Natural killer cell (primary cell): ENCODE measurements at regions not wholly inside any gene's neighbourhood (a gene's known extent, or its start where the extent isn't known, plus 50 kb on each side); places are given as distances from the start of the nearest gene placed in this dataset.

ENCODE experiments used
- ATAC-seq, 3 donors: fragments of 150-1000 bp in 2 of 3; fragments of 200-7000 bp in 1 of 3; cut with Tn5 transposase; 1 replicate in 1 of 3; 2 replicates in 2 of 3; pipeline ENCODE4 v1.10.0; 2021; ENCODE audit warnings: mild to moderate bottlenecking in 2 of 3, moderate library complexity in 2 of 3
- DNase-seq, 2 donors: peaks; one replicate each; pipeline versions ENCODE4 v3.0.0 to v3.0.0-alpha.2; 2013 to 2021; ENCODE audit warnings: mixed read lengths in 1 of 2
- H3K27ac ChIP-seq: one replicate; pipeline ENCODE4 v1.5.1; 2013; ENCODE audit warnings: mild to moderate bottlenecking, low read length
- H3K27me3 ChIP-seq: one replicate; pipeline ENCODE4 v1.6.1; 2013; ENCODE audit warnings: low read length; ENCODE audit not compliant: control insufficient read depth, insufficient read depth
- H3K36me3 ChIP-seq: one replicate; pipeline ENCODE4 v1.6.1; 2013; ENCODE audit warnings: low read length; ENCODE audit not compliant: control insufficient read depth, insufficient read depth
- H3K4me1 ChIP-seq: one replicate; pipeline ENCODE4 v1.6.1; 2013; ENCODE audit warnings: low read length; ENCODE audit not compliant: control insufficient read depth, insufficient read depth
- H3K4me3 ChIP-seq: one replicate; pipeline ENCODE4 v1.5.1; 2013; ENCODE audit warnings: low read length
- H3K9me3 ChIP-seq: one replicate; pipeline ENCODE4 v1.6.1; 2013; ENCODE audit warnings: low read length; ENCODE audit not compliant: control insufficient read depth, insufficient read depth
- H3K27ac Mint-ChIP-seq, 2 donors: one replicate each; pipeline ENCODE4 v1.8.0; 2022; ENCODE audit warnings: mild to moderate bottlenecking in 2 of 2, mixed read lengths in 2 of 2, moderate library complexity in 1 of 2
- H3K27me3 Mint-ChIP-seq, 2 donors: one replicate each; pipeline ENCODE4 v1.8.0; 2022; ENCODE audit warnings: low read depth in 2 of 2, mixed read lengths in 2 of 2
- H3K36me3 Mint-ChIP-seq: one replicate; pipeline ENCODE4 v1.8.0; 2022; ENCODE audit warnings: mixed read lengths
- H3K4me1 Mint-ChIP-seq, 2 donors: one replicate each; pipeline ENCODE4 v1.8.0; 2022; ENCODE audit warnings: mixed read lengths in 2 of 2
- H3K4me3 Mint-ChIP-seq: one replicate; pipeline ENCODE4 v1.8.0; 2022; ENCODE audit warnings: mild to moderate bottlenecking, moderate library complexity, mixed read lengths
- H3K9me3 Mint-ChIP-seq, 2 donors: one replicate each; pipeline ENCODE4 v1.8.0; 2022; ENCODE audit warnings: mixed read lengths in 2 of 2
- WGBS: methylation state at CpG from one replicate; pipeline ENCODE4 v1.1.7; 2013; ENCODE audit warnings: missing lambda C conversion rate; ENCODE audit not compliant: insufficient coverage; 5-methylcytosine and 5-hydroxymethylcytosine counted together
- intact Hi-C: fragments of 100-400 bp; cut with micrococcal nuclease; formaldehyde crosslinking; loops from one replicate; pipeline ENCODE4 v1.14.2; 2022
- TF ChIP-seq, protein P1 (sequence below): fragments of 200-600 bp; IDR thresholded peaks from one replicate; pipeline ENCODE4 v1.8.0; 2022; ENCODE audit warnings: antibody characterized with exemption

GRCh38 chr4:3655485-3655884 is 110.7 kb upstream of the ADRA2C start:
- H3K4me3 ChIP-seq: no peak overlapping the region
- WGBS: 63% methylated on average over 8 of the region's 9 CpGs
- Mint-ChIP-seq H3K4me3 (no peak overlapping the region), H3K4me1 (no peaks in the 10 kb centered on the region), H3K9me3 (no peaks in the 10 kb centered on the region), H3K27ac (no peak overlapping the region), H3K36me3 (no peaks in the 10 kb centered on the region), H3K27me3 (peaks cover 0 to 16% of the 10 kb centered on the region in 2 donors)
- H3K27me3 ChIP-seq: peaks cover 2% of the 10 kb centered on the region
- no peaks in the 10 kb centered on the region for H3K36me3 ChIP-seq
- no peaks in the 10 kb centered on the region for H3K9me3 ChIP-seq
- TF ChIP-seq, protein P1, sequence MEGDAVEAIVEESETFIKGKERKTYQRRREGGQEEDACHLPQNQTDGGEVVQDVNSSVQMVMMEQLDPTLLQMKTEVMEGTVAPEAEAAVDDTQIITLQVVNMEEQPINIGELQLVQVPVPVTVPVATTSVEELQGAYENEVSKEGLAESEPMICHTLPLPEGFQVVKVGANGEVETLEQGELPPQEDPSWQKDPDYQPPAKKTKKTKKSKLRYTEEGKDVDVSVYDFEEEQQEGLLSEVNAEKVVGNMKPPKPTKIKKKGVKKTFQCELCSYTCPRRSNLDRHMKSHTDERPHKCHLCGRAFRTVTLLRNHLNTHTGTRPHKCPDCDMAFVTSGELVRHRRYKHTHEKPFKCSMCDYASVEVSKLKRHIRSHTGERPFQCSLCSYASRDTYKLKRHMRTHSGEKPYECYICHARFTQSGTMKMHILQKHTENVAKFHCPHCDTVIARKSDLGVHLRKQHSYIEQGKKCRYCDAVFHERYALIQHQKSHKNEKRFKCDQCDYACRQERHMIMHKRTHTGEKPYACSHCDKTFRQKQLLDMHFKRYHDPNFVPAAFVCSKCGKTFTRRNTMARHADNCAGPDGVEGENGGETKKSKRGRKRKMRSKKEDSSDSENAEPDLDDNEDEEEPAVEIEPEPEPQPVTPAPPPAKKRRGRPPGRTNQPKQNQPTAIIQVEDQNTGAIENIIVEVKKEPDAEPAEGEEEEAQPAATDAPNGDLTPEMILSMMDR: no peak
- intact Hi-C loops: no loop called here
- H3K4me1 ChIP-seq: no peaks in the 10 kb centered on the region
- ATAC-seq: no peak
- H3K27ac ChIP-seq: no peak overlapping the region
- no peak for DNase-seq

- no peak for DNase-seq
- H3K9me3 ChIP-seq: no peaks in the 10 kb centered on the region
- intact Hi-C loops: no loop called here
- 88% methylated on average over 30 of the region's 30 CpGs for WGBS
- TF ChIP-seq, protein P1: no peak
- Mint-ChIP-seq H3K4me3 (no peak overlapping the region), H3K27ac (no peak overlapping the region), H3K27me3 (peaks cover 0 to 14% of the 10 kb centered on the region in 2 donors), H3K4me1 (no peaks in the 10 kb centered on the region), H3K36me3 (no peaks in the 10 kb centered on the region), H3K9me3 (no peaks in the 10 kb centered on the region)
- no peak overlapping the region for H3K27ac ChIP-seq
- ATAC-seq: no peak
- no peak overlapping the region for H3K4me3 ChIP-seq
- H3K36me3 ChIP-seq: no peaks in the 10 kb centered on the region
- no peaks in the 10 kb centered on the region for H3K27me3 ChIP-seq
- no peaks in the 10 kb centered on the region for H3K4me1 ChIP-seq
Measured at GRCh38 chr4:3654036-3654807, 112.0 kb upstream of the ADRA2C start.

DNA sequence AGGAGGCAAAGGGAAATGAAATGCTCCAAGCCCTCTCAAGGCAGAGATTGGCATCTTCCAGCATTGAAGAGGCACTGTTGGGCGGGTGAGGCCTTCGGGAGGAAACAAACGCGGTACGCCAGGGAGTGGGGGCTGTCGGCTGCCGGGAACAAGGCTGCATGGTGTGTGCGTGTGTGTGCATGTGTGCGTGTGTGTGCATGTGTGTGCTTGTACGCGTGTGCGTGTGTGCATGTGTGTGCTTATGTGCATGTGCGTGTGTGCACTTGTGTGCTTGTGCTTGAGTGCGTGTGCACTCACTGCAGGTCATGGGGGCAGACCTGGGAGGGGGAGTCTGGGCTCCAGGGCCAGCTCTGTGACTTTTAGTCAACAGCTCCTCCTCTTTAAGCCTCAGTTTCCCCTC is 113.6 kb upstream of the ADRA2C start:
- Histone ChIP-seq H3K4me3 (no peak overlapping the region), H3K27me3 (no peaks in the 10 kb centered on the region), H3K9me3 (no peaks in the 10 kb centered on the region), H3K36me3 (no peaks in the 10 kb centered on the region), H3K4me1 (no peaks in the 10 kb centered on the region), H3K27ac (no peak overlapping the region)
- DNase-seq: no peak
- Mint-ChIP-seq H3K4me3 (no peak overlapping the region), H3K9me3 (no peaks in the 10 kb centered on the region), H3K4me1 (no peaks in the 10 kb centered on the region), H3K27me3 (peaks cover 0 to 10% of the 10 kb centered on the region in 2 donors), H3K27ac (no peak overlapping the region), H3K36me3 (no peaks in the 10 kb centered on the region)
- intact Hi-C loops: no loop called here
- 91% methylated on average over 14 of the region's 14 CpGs for WGBS
- no peak for ATAC-seq
- TF ChIP-seq, protein P1: no peak
